HepG2 (cell line): ENCODE measurements at regions not wholly inside any gene's neighbourhood (a gene's known extent, or its start where the extent isn't known, plus 50 kb on each side); places are given as distances from the start of the nearest gene placed in this dataset.
A peak's percentile ranks its signal among the peaks of the same experiment; 100 is the strongest.

ENCODE experiments used
- ATAC-seq: fragments of 200-7000 bp; cut with Tn5 transposase; 3 replicates; pipeline ENCODE4 v1.9.1; 2020; ENCODE audit warnings: mild to moderate bottlenecking, moderate library complexity
- BruUV-seq: library from RNA; stranded (reverse); fragments of 400-500 nt; replicated peaks from 2 replicates; lab custom pipeline; 2021; lab: Mats Ljungman, UMichigan
- CTCF ChIA-PET: fragments of 300-600 bp; formaldehyde crosslinking; extraction: SDS; loops from one replicate; lab custom pipeline; 2021; ENCODE audit warnings: low total read pairs, inconsistent platforms, low intra/inter-chr PET ratio; lab: Yijun Ruan, JAX
- POLR2A ChIA-PET: fragments of 350-600 bp; sonication (Branson Sonifier 250); formaldehyde crosslinking; loops from one replicate; lab custom pipeline; 2020; ENCODE audit warnings: antibody characterized with exemption, inconsistent platforms; lab: Yijun Ruan, JAX
- DNase-seq: peaks from one replicate; pipeline ENCODE4 v3.0.0-alpha.2; 2015; ENCODE audit warnings: low spot score
- FAIRE-seq: peaks from 3 replicates; lab custom pipeline; 2011; peaks lifted over from hg19 to GRCh38; lab: Jason Lieb, UNC
- H2AFZ ChIP-seq: one replicate; pipeline ENCODE4 v1.6.1; 2011; ENCODE audit warnings: low read length, inconsistent platforms
- H3K27ac ChIP-seq: fragments of 300-600 bp; 3 replicates; pipeline ENCODE4 v1.8.0; 2011; ENCODE audit warnings: mixed run types, mild to moderate bottlenecking, mixed read lengths, low read length, inconsistent platforms; ENCODE audit not compliant: insufficient read depth; ENCODE audit errors: extremely low read length
- H3K27me3 ChIP-seq, 2 experiments: fragments of 200-600 bp in 1 of 2; 2 replicates in 1 of 2; 3 replicates in 1 of 2; pipeline versions ENCODE4 v1.6.0 to v1.8.0; 2011; ENCODE audit warnings: low read length in 2 of 2, mild to moderate bottlenecking in 2 of 2, moderate library complexity in 2 of 2, inconsistent platforms in 1 of 2; ENCODE audit not compliant: insufficient read depth in 2 of 2, control insufficient read depth in 1 of 2
- H3K36me3 ChIP-seq, 2 experiments: fragments of 200-600 bp in 1 of 2; replicated peaks in 1 of 2; 2 replicates in 1 of 2; 3 replicates in 1 of 2; pipeline versions ENCODE4 v1.5.1 to v1.8.0; 2011; ENCODE audit warnings: low read length in 2 of 2, inconsistent platforms in 1 of 2; ENCODE audit not compliant: insufficient read depth in 2 of 2, control insufficient read depth in 1 of 2
- H3K4me1 ChIP-seq: 2 replicates; pipeline ENCODE4 v1.5.1; 2012; ENCODE audit warnings: low read length, inconsistent platforms; ENCODE audit not compliant: insufficient read depth
- H3K4me2 ChIP-seq: 2 replicates; pipeline ENCODE4 v1.6.0; 2011; ENCODE audit warnings: low read depth, low read length, inconsistent platforms
- H3K4me3 ChIP-seq, 3 experiments: fragments of 200-600 bp in 1 of 3; sonication (generic), shearing (Covaris generic) in 1 of 3; replicated peaks in 1 of 3; 2 replicates each; pipeline ENCODE4 v1.5.1; 2011 to 2016; ENCODE audit warnings: low read length in 3 of 3, inconsistent platforms in 2 of 3, low read depth in 2 of 3, mild to moderate bottlenecking in 2 of 3, control low read depth in 1 of 3, mixed read lengths in 1 of 3; ENCODE audit not compliant: insufficient read depth in 1 of 3
- H3K79me2 ChIP-seq: one replicate; pipeline ENCODE4 v1.6.1; 2011; ENCODE audit warnings: low read length, inconsistent platforms; ENCODE audit not compliant: insufficient read depth
- H3K9ac ChIP-seq: 2 replicates; pipeline ENCODE4 v1.6.0; 2011; ENCODE audit warnings: mild to moderate bottlenecking, low read depth, low read length, inconsistent platforms; ENCODE audit not compliant: insufficient read depth
- H3K9me3 ChIP-seq: 2 replicates; pipeline ENCODE4 v1.5.1; 2012; ENCODE audit warnings: mild to moderate bottlenecking, low read length
- H4K20me1 ChIP-seq: 2 replicates; pipeline ENCODE4 v1.6.0; 2011; ENCODE audit warnings: inconsistent platforms, mild to moderate bottlenecking, low read length, moderate library complexity; ENCODE audit not compliant: insufficient read depth
- FOSL1 ChIP-seq: sonication (generic); formaldehyde crosslinking; IDR thresholded peaks from 2 replicates; pipeline ENCODE4 v1.9.0; 2021; ENCODE audit warnings: missing genetic modification reagents, borderline replicate concordance
- HOXA7 ChIP-seq: sonication (generic); formaldehyde crosslinking; IDR thresholded peaks from 2 replicates; pipeline ENCODE4 v1.8.1; 2022; ENCODE audit warnings: mild to moderate bottlenecking, missing genetic modification reagents, moderate library complexity
- MIXL1 ChIP-seq: IDR thresholded peaks from 2 replicates; pipeline ENCODE4 v1.6.1; 2016
- NCOA5 ChIP-seq: sonication (generic); formaldehyde crosslinking; IDR thresholded peaks from 2 replicates; pipeline ENCODE4 v1.4.0; 2020; ENCODE audit warnings: missing genetic modification reagents
- NCOR1 ChIP-seq: fragments of 200-600 bp; sonication (generic); IDR thresholded peaks from 2 replicates; pipeline ENCODE4 v1.7.0; 2017; ENCODE audit warnings: antibody characterized with exemption, low read length, borderline replicate concordance
- PCBP1 ChIP-seq: fragments of 200-400 bp; formaldehyde crosslinking; IDR thresholded peaks from 2 replicates; pipeline ENCODE4 v1.6.1; 2017; ENCODE audit warnings: mild to moderate bottlenecking, low read depth, low read length, borderline replicate concordance
- PPARG ChIP-seq: conservative IDR thresholded peaks from 2 replicates; pipeline ENCODE4 v1.6.1; 2016; ENCODE audit warnings: missing biosample characterization, missing genetic modification reagents
- TEAD3 ChIP-seq: optimal IDR thresholded peaks from 2 replicates; pipeline ENCODE3; 2016; ENCODE audit warnings: borderline replicate concordance
- THAP7 ChIP-seq: sonication (generic); formaldehyde crosslinking; IDR thresholded peaks from 2 replicates; pipeline ENCODE4 v1.8.1; 2023; ENCODE audit warnings: mild to moderate bottlenecking, missing genetic modification reagents
- ZNF17 ChIP-seq: sonication (generic); formaldehyde crosslinking; IDR thresholded peaks from 2 replicates; pipeline ENCODE4 v1.5.0; 2020; ENCODE audit warnings: mild to moderate bottlenecking, missing genetic modification reagents
- ZNF367 ChIP-seq: sonication (generic); formaldehyde crosslinking; IDR thresholded peaks from 2 replicates; pipeline ENCODE4 v1.4.0; 2020; ENCODE audit warnings: missing genetic modification reagents, borderline replicate concordance
- ZNF777 ChIP-seq: sonication (generic); formaldehyde crosslinking; IDR thresholded peaks from 2 replicates; pipeline ENCODE4 v1.4.0; 2020; ENCODE audit warnings: missing genetic modification reagents
- ZSCAN29 ChIP-seq: sonication (generic); formaldehyde crosslinking; conservative IDR thresholded peaks from 2 replicates; pipeline ENCODE4 v1.4.0; 2020; ENCODE audit warnings: mild to moderate bottlenecking, missing genetic modification reagents
- WGBS: methylation state at CpG from one replicate; pipeline ENCODE4 v1.1.6; 2017; ENCODE audit warnings: low lambda C conversion rate; 5-methylcytosine and 5-hydroxymethylcytosine counted together
- in situ Hi-C: cut with HindIII; loops from 2 replicates; pipeline ENCODE4 v1.10.0; 2017; ENCODE audit warnings: low pct_unique_long_range_greater_than_20kb; ENCODE audit not compliant: extremely low pct_ligation_motif_present
- intact Hi-C: fragments of 100-400 bp; cut with micrococcal nuclease; formaldehyde crosslinking; loops from one replicate; pipeline ENCODE4 v1.10.0; 2022; ENCODE audit not compliant: unreplicated experiment
- TF ChIP-seq, protein P1 (sequence below): sonication (generic); formaldehyde crosslinking; IDR thresholded peaks from 2 replicates; pipeline ENCODE4 v1.4.0; 2020; ENCODE audit warnings: mild to moderate bottlenecking, missing genetic modification reagents, borderline replicate concordance

DNA sequence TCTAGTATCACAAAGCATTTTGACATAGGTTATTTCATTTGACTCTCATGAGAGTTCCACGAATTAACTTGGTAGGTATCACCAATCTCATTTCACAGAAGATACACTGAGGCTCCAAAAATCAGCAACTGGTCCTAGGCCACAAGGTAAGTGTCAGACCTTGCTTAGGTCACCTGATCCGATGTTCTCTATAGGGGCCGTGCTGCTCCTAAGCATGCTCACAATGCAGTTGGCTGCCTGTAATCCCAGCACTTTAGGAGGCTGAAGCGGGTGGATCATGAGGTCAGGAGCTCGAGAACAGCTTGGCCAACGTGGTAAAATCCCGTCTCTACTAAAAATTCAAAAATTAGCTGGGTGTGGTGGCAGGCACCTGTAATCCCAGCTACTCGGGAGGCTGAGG, 78.7 kb upstream of the FOXN3 start:
- FAIRE-seq, result no peak

DNA sequence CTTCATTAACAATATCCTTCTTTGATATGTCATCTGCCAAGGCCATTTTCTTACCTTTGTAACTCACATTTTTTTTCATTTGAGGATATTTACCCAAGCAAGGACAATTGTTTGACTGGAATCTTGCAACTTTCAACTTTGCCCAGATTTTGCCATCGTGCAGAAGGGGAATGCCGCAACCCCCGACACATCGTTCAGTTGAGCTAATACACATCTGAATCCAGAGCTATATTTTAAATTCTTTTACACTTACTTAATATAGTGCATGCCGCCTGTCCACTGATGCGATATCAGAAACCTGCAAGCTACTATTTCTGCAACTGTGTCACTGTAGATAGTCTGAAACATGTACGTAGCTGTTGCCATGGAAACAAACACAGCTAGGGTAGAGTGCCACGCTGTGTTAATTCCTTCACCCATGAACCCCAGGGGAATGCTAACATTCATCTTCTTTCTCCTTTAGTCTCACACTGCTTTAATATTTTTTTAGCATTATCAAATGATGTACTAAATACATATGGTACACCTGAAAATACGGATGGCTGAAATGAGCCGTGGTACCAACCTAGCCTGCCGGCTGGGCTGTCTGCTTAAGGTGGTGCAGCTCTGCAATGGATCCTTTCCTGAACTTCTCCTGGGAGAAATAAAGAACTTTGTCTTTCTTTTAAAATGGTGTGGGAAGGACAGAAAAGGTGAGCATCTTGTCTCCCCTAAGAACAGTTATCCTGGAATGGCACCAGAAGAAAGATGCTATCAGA, 77.0 kb upstream of the FOXN3 start:
- intact Hi-C loops (loop anchor here (5.0 kb wide), 1 partner anchor 77 kb away; the partner anchor contains the start of gene FOXN3), in situ Hi-C loops (no loop called here)
- peak overlapping the region; percentile 65 for H3K27ac ChIP-seq
- peaks cover 60% of the 10 kb centered on the region for H3K4me1 ChIP-seq
- no peaks in the 10 kb centered on the region for H3K9me3 ChIP-seq
- no peaks in the 10 kb centered on the region for H4K20me1 ChIP-seq
- H3K79me2 ChIP-seq, result no peaks in the 10 kb centered on the region
- no peaks in the 10 kb centered on the region for H3K27me3 ChIP-seq
- H3K36me3 ChIP-seq, result no peaks in the 10 kb centered on the region
- WGBS, result 38% methylated on average over 11 of the region's 11 CpGs
- peak overlapping the region; percentile 64 for H3K4me2 ChIP-seq
- H3K9ac ChIP-seq, result no peak overlapping the region
- ATAC-seq, result peak; percentile 85
- ChIA-PET POLR2A (interaction anchor here (0.7 to 1.4 kb wide), 5 partner anchors 51 to 417 kb away, joined by 3 to 4 read pairs (median 4); no protein-coding TSS in a partner anchor), CTCF (no interaction called here)
- no TSS peak for BruUV-seq
- peak; percentile 73 for DNase-seq
- FAIRE-seq, result peak; percentile 8
- H2AFZ ChIP-seq, result no peak overlapping the region
- H3K4me3 ChIP-seq, result peak overlapping the region in 1 of 3 experiments; percentile 13; a peak in 1 of 6 replicates
- TF ChIP-seq ZSCAN29 (0 out of 2 replicates have a peak, but pooled peaks have one; percentile 56), NCOR1 (peak; percentile 65; the same call in 1 of the 2 replicates), TEAD3 (CRISPR knock-in tag) (peak; percentile 46), MIXL1 (CRISPR knock-in tag) (peak; percentile 14; the same call in 1 of the 2 replicates), ZNF367 (no peak), PPARG (CRISPR knock-in tag) (peak; percentile 90)
- TF ChIP-seq, protein P1, sequence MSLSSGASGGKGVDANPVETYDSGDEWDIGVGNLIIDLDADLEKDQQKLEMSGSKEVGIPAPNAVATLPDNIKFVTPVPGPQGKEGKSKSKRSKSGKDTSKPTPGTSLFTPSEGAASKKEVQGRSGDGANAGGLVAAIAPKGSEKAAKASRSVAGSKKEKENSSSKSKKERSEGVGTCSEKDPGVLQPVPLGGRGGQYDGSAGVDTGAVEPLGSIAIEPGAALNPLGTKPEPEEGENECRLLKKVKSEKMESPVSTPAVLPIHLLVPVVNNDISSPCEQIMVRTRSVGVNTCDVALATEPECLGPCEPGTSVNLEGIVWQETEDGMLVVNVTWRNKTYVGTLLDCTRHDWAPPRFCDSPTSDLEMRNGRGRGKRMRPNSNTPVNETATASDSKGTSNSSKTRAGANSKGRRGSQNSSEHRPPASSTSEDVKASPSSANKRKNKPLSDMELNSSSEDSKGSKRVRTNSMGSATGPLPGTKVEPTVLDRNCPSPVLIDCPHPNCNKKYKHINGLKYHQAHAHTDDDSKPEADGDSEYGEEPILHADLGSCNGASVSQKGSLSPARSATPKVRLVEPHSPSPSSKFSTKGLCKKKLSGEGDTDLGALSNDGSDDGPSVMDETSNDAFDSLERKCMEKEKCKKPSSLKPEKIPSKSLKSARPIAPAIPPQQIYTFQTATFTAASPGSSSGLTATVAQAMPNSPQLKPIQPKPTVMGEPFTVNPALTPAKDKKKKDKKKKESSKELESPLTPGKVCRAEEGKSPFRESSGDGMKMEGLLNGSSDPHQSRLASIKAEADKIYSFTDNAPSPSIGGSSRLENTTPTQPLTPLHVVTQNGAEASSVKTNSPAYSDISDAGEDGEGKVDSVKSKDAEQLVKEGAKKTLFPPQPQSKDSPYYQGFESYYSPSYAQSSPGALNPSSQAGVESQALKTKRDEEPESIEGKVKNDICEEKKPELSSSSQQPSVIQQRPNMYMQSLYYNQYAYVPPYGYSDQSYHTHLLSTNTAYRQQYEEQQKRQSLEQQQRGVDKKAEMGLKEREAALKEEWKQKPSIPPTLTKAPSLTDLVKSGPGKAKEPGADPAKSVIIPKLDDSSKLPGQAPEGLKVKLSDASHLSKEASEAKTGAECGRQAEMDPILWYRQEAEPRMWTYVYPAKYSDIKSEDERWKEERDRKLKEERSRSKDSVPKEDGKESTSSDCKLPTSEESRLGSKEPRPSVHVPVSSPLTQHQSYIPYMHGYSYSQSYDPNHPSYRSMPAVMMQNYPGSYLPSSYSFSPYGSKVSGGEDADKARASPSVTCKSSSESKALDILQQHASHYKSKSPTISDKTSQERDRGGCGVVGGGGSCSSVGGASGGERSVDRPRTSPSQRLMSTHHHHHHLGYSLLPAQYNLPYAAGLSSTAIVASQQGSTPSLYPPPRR (CRISPR knock-in tag), result peak; percentile 19; the same call in 1 of the 2 replicates

More for the DNA sequence above, 78.7 kb upstream of the FOXN3 start:
- no peak overlapping the region for H3K4me2 ChIP-seq
- H3K4me3 ChIP-seq, result no peak overlapping the region
- in situ Hi-C loops (no loop called here), intact Hi-C loops (no loop called here)
- peaks cover 50% of the 10 kb centered on the region for H3K4me1 ChIP-seq
- DNase-seq, result no peak
- 97% methylated on average over 8 of the region's 8 CpGs for WGBS
- ChIA-PET CTCF (no interaction called here), POLR2A (no interaction called here)
- H2AFZ ChIP-seq, result no peak overlapping the region
- H3K9ac ChIP-seq, result no peak overlapping the region
- H3K9me3 ChIP-seq, result no peaks in the 10 kb centered on the region
- no peak overlapping the region for H3K27ac ChIP-seq
- no peaks in the 10 kb centered on the region for H3K79me2 ChIP-seq
- BruUV-seq, result no TSS peak
- no peaks in the 10 kb centered on the region for H4K20me1 ChIP-seq
- no peak for ATAC-seq
- TF ChIP-seq ZNF777 (no peak), PCBP1 (no peak), FOSL1 (CRISPR knock-in tag) (no peak), NCOA5 (no peak), THAP7 (CRISPR knock-in tag) (no peak), HOXA7 (no peak), ZNF17 (CRISPR knock-in tag) (no peak)
- TF ChIP-seq, all 625 proteins: peak for 0
- Histone ChIP-seq H3K36me3 (peaks cover 0 to 3% of the 10 kb centered on the region in 2 experiments; a peak in 1 of 5 replicates), H3K27me3 (no peaks in the 10 kb centered on the region)
